ENCODE measurements at regions not wholly inside any gene's neighbourhood (a gene's known extent, or its start where the extent isn't known, plus 50 kb on each side); places are given as distances from the start of the nearest gene placed in this dataset.
A peak's percentile ranks its signal among the peaks of the same experiment; 100 is the strongest.
"Not testable (repeated sequence)": the region's sequence is repeated elsewhere in the genome, so short reads cannot be mapped to it uniquely, and the experiment has no call there.

- H3K4me1 ChIP-seq (ENCODE audit: control insufficient read depth in 1 of 2, insufficient read depth in 2 of 2, low read length in 2 of 2); H2BK5ac ChIP-seq (ENCODE audit: low read depth, low read length, poor library complexity); H2AK5ac ChIP-seq (ENCODE audit: low read length); H3K4me3 ChIP-seq (ENCODE audit: low read depth, low read length); H2BK12ac ChIP-seq (ENCODE audit: low read length); H2AFZ ChIP-seq (ENCODE audit: insufficient read depth, low read length, poor library complexity); H2BK120ac ChIP-seq (ENCODE audit: insufficient read depth, low read length, poor library complexity); H3K27ac ChIP-seq (ENCODE audit: low read depth, low read length); H4K8ac ChIP-seq (ENCODE audit: low read depth, low read length); H3K27me3 ChIP-seq (ENCODE audit: insufficient read depth, low read length); H3K18ac ChIP-seq (ENCODE audit: low read length); H3K14ac ChIP-seq (ENCODE audit: low read length); H3K23ac ChIP-seq (ENCODE audit: low read length); H3K79me1 ChIP-seq (ENCODE audit: low read length); H3K9ac ChIP-seq (ENCODE audit: low read length); H3K4me2 ChIP-seq (ENCODE audit: low read length); H3K79me2 ChIP-seq (ENCODE audit: control insufficient read depth, insufficient read depth, low read length, poor library complexity); H4K91ac ChIP-seq (ENCODE audit: low read depth, low read length); H3K9me3 ChIP-seq (ENCODE audit: insufficient read depth, low read depth, low read length); H4K12ac ChIP-seq (ENCODE audit: low read depth, low read length); DNase-seq; H3K4ac ChIP-seq (ENCODE audit: low read depth, low read length); H3K36me3 ChIP-seq (ENCODE audit: control insufficient read depth in 1 of 2, insufficient read depth in 2 of 2, low read length in 2 of 2): not testable (repeated sequence)
- WGBS (ENCODE audit: extremely low coverage, insufficient coverage, insufficient read length) = no CpG with 5 or more reads among the region's 13 CpGs
Measured at GRCh38 chr1:78203410-78203982, 157.7 kb downstream of the GIPC2 start.

- Histone ChIP-seq H3K4me1 (ENCODE audit: control insufficient read depth in 1 of 2, insufficient read depth in 2 of 2, low read length in 2 of 2) (no peaks in the 10 kb centered on the region), H3K36me3 (ENCODE audit: control insufficient read depth in 1 of 2, insufficient read depth in 2 of 2, low read length in 2 of 2) (no peaks in the 10 kb centered on the region), H3K18ac (ENCODE audit: low read length) (no peak overlapping the region), H3K27ac (ENCODE audit: low read depth, low read length) (no peak overlapping the region), H4K8ac (ENCODE audit: low read depth, low read length) (no peak overlapping the region), H4K91ac (ENCODE audit: low read depth, low read length) (no peak overlapping the region), H3K4me2 (ENCODE audit: low read length) (no peak overlapping the region), H3K27me3 (ENCODE audit: insufficient read depth, low read length) (no peaks in the 10 kb centered on the region), H3K14ac (ENCODE audit: low read length) (no peak overlapping the region), H3K9me3 (ENCODE audit: insufficient read depth, low read depth, low read length) (peaks cover 3% of the 10 kb centered on the region), H2BK12ac (ENCODE audit: low read length) (no peak overlapping the region), H3K79me2 (ENCODE audit: control insufficient read depth, insufficient read depth, low read length, poor library complexity) (no peaks in the 10 kb centered on the region), H2AFZ (ENCODE audit: insufficient read depth, low read length, poor library complexity) (no peak overlapping the region), H2BK5ac (ENCODE audit: low read depth, low read length, poor library complexity) (no peak overlapping the region), H4K12ac (ENCODE audit: low read depth, low read length) (no peak overlapping the region), H2BK120ac (ENCODE audit: insufficient read depth, low read length, poor library complexity) (no peak overlapping the region), H3K9ac (ENCODE audit: low read length) (no peak overlapping the region), H3K4ac (ENCODE audit: low read depth, low read length) (no peak overlapping the region), H2AK5ac (ENCODE audit: low read length) (no peak overlapping the region), H3K23ac (ENCODE audit: low read length) (no peak overlapping the region), H3K4me3 (ENCODE audit: low read depth, low read length) (no peak overlapping the region), H3K79me1 (ENCODE audit: low read length) (no peaks in the 10 kb centered on the region)
- DNase-seq = no peak
Measured at GRCh38 chr1:78210175-78210574, 164.4 kb downstream of the GIPC2 start.

GRCh38 chr1:78211483-78212092 is 165.8 kb downstream of the GIPC2 start:
- Histone ChIP-seq H2AK5ac (ENCODE audit: low read length) (no peak overlapping the region), H3K4me1 (ENCODE audit: control insufficient read depth in 1 of 2, insufficient read depth in 2 of 2, low read length in 2 of 2) (no peaks in the 10 kb centered on the region), H2BK12ac (ENCODE audit: low read length) (no peak overlapping the region), H3K14ac (ENCODE audit: low read length) (no peak overlapping the region), H2BK120ac (ENCODE audit: insufficient read depth, low read length, poor library complexity) (no peak overlapping the region), H3K27me3 (ENCODE audit: insufficient read depth, low read length) (no peaks in the 10 kb centered on the region), H3K4ac (ENCODE audit: low read depth, low read length) (no peak overlapping the region), H3K4me2 (ENCODE audit: low read length) (no peak overlapping the region), H3K4me3 (ENCODE audit: low read depth, low read length) (peak overlapping the region; percentile 29), H4K8ac (ENCODE audit: low read depth, low read length) (no peak overlapping the region), H3K9ac (ENCODE audit: low read length) (peak overlapping the region; percentile 59), H2AFZ (ENCODE audit: insufficient read depth, low read length, poor library complexity) (no peak overlapping the region), H3K18ac (ENCODE audit: low read length) (no peak overlapping the region), H3K23ac (ENCODE audit: low read length) (no peak overlapping the region), H3K9me3 (ENCODE audit: insufficient read depth, low read depth, low read length) (peaks cover 3% of the 10 kb centered on the region), H3K79me2 (ENCODE audit: control insufficient read depth, insufficient read depth, low read length, poor library complexity) (no peaks in the 10 kb centered on the region), H4K91ac (ENCODE audit: low read depth, low read length) (no peak overlapping the region), H2BK5ac (ENCODE audit: low read depth, low read length, poor library complexity) (no peak overlapping the region), H3K79me1 (ENCODE audit: low read length) (no peaks in the 10 kb centered on the region), H3K36me3 (ENCODE audit: control insufficient read depth in 1 of 2, insufficient read depth in 2 of 2, low read length in 2 of 2) (no peaks in the 10 kb centered on the region), H4K12ac (ENCODE audit: low read depth, low read length) (no peak overlapping the region), H3K27ac (ENCODE audit: low read depth, low read length) (no peak overlapping the region)
- no CpG with 5 or more reads among the region's 7 CpGs for WGBS (ENCODE audit: extremely low coverage, insufficient coverage, insufficient read length)
- DNase-seq = no peak

GRCh38 chr1:78214334-78214733 is 168.6 kb downstream of the GIPC2 start:
- no peak overlapping the region for H4K91ac ChIP-seq (ENCODE audit: low read depth, low read length)
- H2BK5ac ChIP-seq (ENCODE audit: low read depth, low read length, poor library complexity) = no peak overlapping the region
- no peaks in the 10 kb centered on the region for H3K79me1 ChIP-seq (ENCODE audit: low read length)
- no CpG with 5 or more reads among the region's 4 CpGs for WGBS (ENCODE audit: extremely low coverage, insufficient coverage, insufficient read length)
- H2AK5ac ChIP-seq (ENCODE audit: low read length) = no peak overlapping the region
- no peaks in the 10 kb centered on the region for H3K36me3 ChIP-seq (ENCODE audit: control insufficient read depth in 1 of 2, insufficient read depth in 2 of 2, low read length in 2 of 2)
- no peak overlapping the region for H3K18ac ChIP-seq (ENCODE audit: low read length)
- no peak overlapping the region for H3K14ac ChIP-seq (ENCODE audit: low read length)
- no peaks in the 10 kb centered on the region for H3K27me3 ChIP-seq (ENCODE audit: insufficient read depth, low read length)
- no peak overlapping the region for H3K27ac ChIP-seq (ENCODE audit: low read depth, low read length)
- peaks cover 3% of the 10 kb centered on the region for H3K9me3 ChIP-seq (ENCODE audit: insufficient read depth, low read depth, low read length)
- H3K4ac ChIP-seq (ENCODE audit: low read depth, low read length) = no peak overlapping the region
- no peak overlapping the region for H2BK120ac ChIP-seq (ENCODE audit: insufficient read depth, low read length, poor library complexity)
- no peak for DNase-seq
- no peak overlapping the region for H2BK12ac ChIP-seq (ENCODE audit: low read length)
- H3K4me3 ChIP-seq (ENCODE audit: low read depth, low read length) = no peak overlapping the region
- H3K4me1 ChIP-seq (ENCODE audit: control insufficient read depth in 1 of 2, insufficient read depth in 2 of 2, low read length in 2 of 2) = no peaks in the 10 kb centered on the region
- H3K9ac ChIP-seq (ENCODE audit: low read length) = no peak overlapping the region
- no peak overlapping the region for H2AFZ ChIP-seq (ENCODE audit: insufficient read depth, low read length, poor library complexity)
- H3K4me2 ChIP-seq (ENCODE audit: low read length) = no peak overlapping the region
- no peak overlapping the region for H3K23ac ChIP-seq (ENCODE audit: low read length)
- H4K8ac ChIP-seq (ENCODE audit: low read depth, low read length) = no peak overlapping the region
- H4K12ac ChIP-seq (ENCODE audit: low read depth, low read length) = no peak overlapping the region
- no peaks in the 10 kb centered on the region for H3K79me2 ChIP-seq (ENCODE audit: control insufficient read depth, insufficient read depth, low read length, poor library complexity)
